ENCODE measurements at regions not wholly inside any gene's neighbourhood (a gene's known extent, or its start where the extent isn't known, plus 50 kb on each side); places are given as distances from the start of the nearest gene placed in this dataset.

DNA sequence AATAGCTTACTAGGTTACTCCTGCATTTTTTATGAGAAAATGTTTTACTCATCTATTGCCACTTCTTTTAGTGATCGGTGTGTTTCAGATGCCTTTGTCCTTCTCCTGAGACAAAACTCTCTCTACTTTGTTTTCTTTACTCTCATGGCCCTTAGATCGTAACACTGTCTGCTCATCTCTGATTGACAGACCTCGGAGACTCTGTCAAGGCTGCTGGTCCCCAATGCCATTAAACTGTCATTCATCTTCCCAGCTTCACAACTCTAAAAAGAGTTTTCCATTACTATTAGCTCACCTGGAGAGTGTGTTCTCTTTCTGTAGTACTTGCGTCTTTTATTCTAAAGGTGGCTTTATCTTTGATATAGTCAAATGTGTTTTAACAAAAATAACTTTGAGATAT, 765.2 kb downstream of the SLITRK1 start:
- TF ChIP-seq, protein P1, sequence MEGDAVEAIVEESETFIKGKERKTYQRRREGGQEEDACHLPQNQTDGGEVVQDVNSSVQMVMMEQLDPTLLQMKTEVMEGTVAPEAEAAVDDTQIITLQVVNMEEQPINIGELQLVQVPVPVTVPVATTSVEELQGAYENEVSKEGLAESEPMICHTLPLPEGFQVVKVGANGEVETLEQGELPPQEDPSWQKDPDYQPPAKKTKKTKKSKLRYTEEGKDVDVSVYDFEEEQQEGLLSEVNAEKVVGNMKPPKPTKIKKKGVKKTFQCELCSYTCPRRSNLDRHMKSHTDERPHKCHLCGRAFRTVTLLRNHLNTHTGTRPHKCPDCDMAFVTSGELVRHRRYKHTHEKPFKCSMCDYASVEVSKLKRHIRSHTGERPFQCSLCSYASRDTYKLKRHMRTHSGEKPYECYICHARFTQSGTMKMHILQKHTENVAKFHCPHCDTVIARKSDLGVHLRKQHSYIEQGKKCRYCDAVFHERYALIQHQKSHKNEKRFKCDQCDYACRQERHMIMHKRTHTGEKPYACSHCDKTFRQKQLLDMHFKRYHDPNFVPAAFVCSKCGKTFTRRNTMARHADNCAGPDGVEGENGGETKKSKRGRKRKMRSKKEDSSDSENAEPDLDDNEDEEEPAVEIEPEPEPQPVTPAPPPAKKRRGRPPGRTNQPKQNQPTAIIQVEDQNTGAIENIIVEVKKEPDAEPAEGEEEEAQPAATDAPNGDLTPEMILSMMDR (IDR thresholded peaks at IDR 0.05; ENCODE audit: insufficient read depth, low read length), result no peak
- TF ChIP-seq SPI1 (IDR thresholded peaks at IDR 0.05; ENCODE audit: borderline replicate concordance, low read depth) (no peak), POLR2AphosphoS5 (IDR thresholded peaks at IDR 0.05; ENCODE audit: low read depth) (no peak), GABPA (IDR thresholded peaks at IDR 0.05; ENCODE audit: low read depth) (no peak)
- TF ChIP-seq, protein P2, sequence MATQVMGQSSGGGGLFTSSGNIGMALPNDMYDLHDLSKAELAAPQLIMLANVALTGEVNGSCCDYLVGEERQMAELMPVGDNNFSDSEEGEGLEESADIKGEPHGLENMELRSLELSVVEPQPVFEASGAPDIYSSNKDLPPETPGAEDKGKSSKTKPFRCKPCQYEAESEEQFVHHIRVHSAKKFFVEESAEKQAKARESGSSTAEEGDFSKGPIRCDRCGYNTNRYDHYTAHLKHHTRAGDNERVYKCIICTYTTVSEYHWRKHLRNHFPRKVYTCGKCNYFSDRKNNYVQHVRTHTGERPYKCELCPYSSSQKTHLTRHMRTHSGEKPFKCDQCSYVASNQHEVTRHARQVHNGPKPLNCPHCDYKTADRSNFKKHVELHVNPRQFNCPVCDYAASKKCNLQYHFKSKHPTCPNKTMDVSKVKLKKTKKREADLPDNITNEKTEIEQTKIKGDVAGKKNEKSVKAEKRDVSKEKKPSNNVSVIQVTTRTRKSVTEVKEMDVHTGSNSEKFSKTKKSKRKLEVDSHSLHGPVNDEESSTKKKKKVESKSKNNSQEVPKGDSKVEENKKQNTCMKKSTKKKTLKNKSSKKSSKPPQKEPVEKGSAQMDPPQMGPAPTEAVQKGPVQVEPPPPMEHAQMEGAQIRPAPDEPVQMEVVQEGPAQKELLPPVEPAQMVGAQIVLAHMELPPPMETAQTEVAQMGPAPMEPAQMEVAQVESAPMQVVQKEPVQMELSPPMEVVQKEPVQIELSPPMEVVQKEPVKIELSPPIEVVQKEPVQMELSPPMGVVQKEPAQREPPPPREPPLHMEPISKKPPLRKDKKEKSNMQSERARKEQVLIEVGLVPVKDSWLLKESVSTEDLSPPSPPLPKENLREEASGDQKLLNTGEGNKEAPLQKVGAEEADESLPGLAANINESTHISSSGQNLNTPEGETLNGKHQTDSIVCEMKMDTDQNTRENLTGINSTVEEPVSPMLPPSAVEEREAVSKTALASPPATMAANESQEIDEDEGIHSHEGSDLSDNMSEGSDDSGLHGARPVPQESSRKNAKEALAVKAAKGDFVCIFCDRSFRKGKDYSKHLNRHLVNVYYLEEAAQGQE (IDR thresholded peaks at IDR 0.05; ENCODE audit: insufficient replicate concordance, low read depth), result no peak

Data from HL-60 (cell line).